GM21447 (cell line): ENCODE measurements at regions not wholly inside any gene's neighbourhood (a gene's known extent, or its start where the extent isn't known, plus 50 kb on each side); places are given as distances from the start of the nearest gene placed in this dataset.

ENCODE experiments used
- ATAC-seq: cut with Tn5 transposase; IDR thresholded peaks from one replicate; pipeline ENCODE4 v1.9.1; 2021; ENCODE audit not compliant: unreplicated experiment

GRCh38 chr6:125534430-125535263, 214.8 kb upstream of the HEY2 start:
- ATAC-seq, result no peak

GRCh38 chr6:125537090-125537489, 212.3 kb upstream of the HEY2 start:
- ATAC-seq, result no peak

- ATAC-seq, result no peak
Observed at GRCh38 chr6:125539892-125540291, 209.5 kb upstream of the HEY2 start.

- ATAC-seq, result no peak
Observed at GRCh38 chr6:125544819-125545218, 204.6 kb upstream of the HEY2 start.

- ATAC-seq, result no peak
Observed at GRCh38 chr6:125546841-125547251, 202.6 kb upstream of the HEY2 start.

GRCh38 chr6:125547381-125547780, 202.1 kb upstream of the HEY2 start:
- no peak for ATAC-seq

GRCh38 chr6:125549202-125549884, 200.1 kb upstream of the HEY2 start:
- ATAC-seq, result no peak

GRCh38 chr6:125550892-125551291, 198.5 kb upstream of the HEY2 start:
- ATAC-seq, result no peak

GRCh38 chr6:125552819-125553218, 196.6 kb upstream of the HEY2 start:
- ATAC-seq, result no peak

- ATAC-seq, result no peak
Observed at GRCh38 chr6:125554456-125554855, 195.0 kb upstream of the HEY2 start.

- ATAC-seq, result no peak
Observed at GRCh38 chr6:125558241-125558843, 191.1 kb upstream of the HEY2 start.

- no peak for ATAC-seq
Observed at GRCh38 chr6:125558907-125559306, 190.5 kb upstream of the HEY2 start.

GRCh38 chr6:125562156-125562555, 187.3 kb upstream of the HEY2 start:
- no peak for ATAC-seq

- no peak for ATAC-seq
Observed at GRCh38 chr6:125564941-125565340, 184.5 kb upstream of the HEY2 start.

- no peak for ATAC-seq
Observed at GRCh38 chr6:125567407-125567806, 182.0 kb upstream of the HEY2 start.

GRCh38 chr6:125568609-125569008, 180.8 kb upstream of the HEY2 start:
- no peak for ATAC-seq

GRCh38 chr6:125570526-125570925, 178.9 kb upstream of the HEY2 start:
- no peak for ATAC-seq

GRCh38 chr6:125571207-125571755, 178.2 kb upstream of the HEY2 start:
- no peak for ATAC-seq

GRCh38 chr6:125574604-125575003, 174.8 kb upstream of the HEY2 start:
- ATAC-seq, result no peak

GRCh38 chr6:125577124-125577662, 172.2 kb upstream of the HEY2 start:
- ATAC-seq, result no peak

GRCh38 chr6:125584468-125584939, 164.9 kb upstream of the HEY2 start:
- ATAC-seq, result no peak
